GM12892 (cell line): ENCODE measurements at regions not wholly inside any gene's neighbourhood (a gene's known extent, or its start where the extent isn't known, plus 50 kb on each side); places are given as distances from the start of the nearest gene placed in this dataset.

Source experiments
- DNase-seq: peaks from one replicate; pipeline ENCODE4 v3.0.0; 2011; ENCODE audit not compliant: insufficient read length
- FAIRE-seq: peaks from 2 replicates; lab custom pipeline; 2011; peaks lifted over from hg19 to GRCh38; lab: Jason Lieb, UNC
- POLR2A ChIP-seq: IDR thresholded peaks from 2 replicates; pipeline ENCODE4 v1.6.1; 2011; ENCODE audit warnings: low read depth, low read length, control low read depth
- POLR2AphosphoS5 ChIP-seq: IDR thresholded peaks from 2 replicates; pipeline ENCODE4 v1.6.1; 2011; ENCODE audit warnings: low read depth, low read length, control low read depth
- TAF1 ChIP-seq: IDR thresholded peaks from 2 replicates; pipeline ENCODE4 v1.6.1; 2011; ENCODE audit warnings: low read depth, mild to moderate bottlenecking, control low read depth, low read length, borderline replicate concordance

- no peak for TF ChIP-seq TAF1
- no peak for TF ChIP-seq POLR2A
- TF ChIP-seq POLR2AphosphoS5, result no peak
- FAIRE-seq (no peak), DNase-seq (no peak)
Measured at GRCh38 chr12:67446716-67447115, 177.6 kb downstream of the CAND1 start.

DNA sequence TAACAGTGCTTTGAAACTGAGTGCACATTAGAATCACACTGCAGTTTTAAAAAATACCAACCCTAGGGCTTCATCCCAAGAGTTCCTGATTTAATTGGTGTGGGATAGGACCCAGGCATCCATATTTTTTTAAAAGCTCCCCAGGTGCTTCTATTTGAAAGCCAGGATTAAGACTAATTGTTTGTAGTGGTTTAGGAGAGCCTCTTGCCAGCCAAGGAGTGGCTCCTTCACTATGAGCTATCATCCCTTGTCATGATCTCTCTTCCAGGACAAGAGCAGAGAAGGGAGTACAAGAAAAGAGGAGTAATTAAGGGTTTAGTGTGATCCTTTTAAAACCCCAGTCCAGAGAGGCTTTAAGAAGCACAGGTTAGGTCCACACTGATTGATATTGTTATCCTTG lies 178.0 kb downstream of the CAND1 start:
- no peak for FAIRE-seq
- no peak for DNase-seq
- TF ChIP-seq POLR2A (no peak), POLR2AphosphoS5 (no peak), TAF1 (no peak)

DNA sequence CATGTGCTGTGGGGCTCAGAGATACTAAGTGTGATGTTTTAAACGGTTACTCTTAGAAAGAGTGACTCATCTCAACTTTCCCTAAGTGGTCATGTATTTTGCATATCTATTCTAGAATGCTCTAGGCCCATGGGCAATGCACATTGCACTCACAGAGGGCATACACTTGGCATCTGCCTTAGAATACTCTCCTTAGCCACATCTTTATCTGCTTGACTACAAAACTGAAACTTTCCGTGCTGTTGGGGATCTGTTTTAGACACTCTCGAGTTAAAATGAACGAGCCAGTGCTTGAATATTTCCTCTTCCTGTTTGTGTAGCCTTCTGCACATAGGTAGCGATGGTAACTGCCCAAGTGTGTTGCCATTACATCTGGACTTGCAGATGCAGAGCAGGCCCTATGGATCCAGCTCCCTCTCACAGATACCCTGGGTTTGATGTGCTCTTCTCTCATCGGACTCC lies 180.5 kb downstream of the CAND1 start:
- TF ChIP-seq POLR2AphosphoS5 (no peak; the same call in 1 of the 2 replicates), POLR2A (no peak), TAF1 (no peak)
- FAIRE-seq, result peak; percentile 85

GRCh38 chr12:67450441-67450840 lies 181.3 kb downstream of the CAND1 start:
- TF ChIP-seq POLR2AphosphoS5 (no peak), TAF1 (no peak), POLR2A (no peak)
- DNase-seq, result no peak
- no peak for FAIRE-seq

More for the DNA sequence above, 180.5 kb downstream of the CAND1 start:
- DNase-seq, result no peak

DNA sequence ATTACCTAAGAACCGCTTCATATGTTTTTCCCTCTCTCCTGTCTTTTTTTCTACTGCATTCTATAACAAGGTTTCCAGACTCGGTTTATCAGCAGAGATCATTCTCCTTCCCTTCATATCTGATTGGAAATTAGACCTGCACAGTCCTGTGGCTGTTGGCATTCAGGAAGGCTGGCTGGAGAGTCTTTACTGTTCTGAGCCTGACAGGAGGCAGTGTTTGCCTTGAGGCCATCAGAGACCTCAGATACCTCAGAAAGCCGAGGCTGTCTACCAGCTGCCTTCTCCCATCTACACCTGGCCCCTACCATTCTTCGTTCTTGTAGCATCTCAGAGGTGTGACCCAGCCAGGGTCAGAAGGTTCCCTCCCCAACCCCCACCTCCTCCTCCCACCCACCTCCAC lies 182.0 kb downstream of the CAND1 start:
- DNase-seq (no peak), FAIRE-seq (no peak)
- TF ChIP-seq POLR2AphosphoS5 (no peak), TAF1 (no peak), POLR2A (no peak)

- no peak for FAIRE-seq
- no peak for DNase-seq
- TF ChIP-seq POLR2A, result no peak
- TF ChIP-seq POLR2AphosphoS5, result no peak
- TF ChIP-seq TAF1, result no peak
Measured at GRCh38 chr12:67452119-67452805, 183.1 kb downstream of the CAND1 start.

DNA sequence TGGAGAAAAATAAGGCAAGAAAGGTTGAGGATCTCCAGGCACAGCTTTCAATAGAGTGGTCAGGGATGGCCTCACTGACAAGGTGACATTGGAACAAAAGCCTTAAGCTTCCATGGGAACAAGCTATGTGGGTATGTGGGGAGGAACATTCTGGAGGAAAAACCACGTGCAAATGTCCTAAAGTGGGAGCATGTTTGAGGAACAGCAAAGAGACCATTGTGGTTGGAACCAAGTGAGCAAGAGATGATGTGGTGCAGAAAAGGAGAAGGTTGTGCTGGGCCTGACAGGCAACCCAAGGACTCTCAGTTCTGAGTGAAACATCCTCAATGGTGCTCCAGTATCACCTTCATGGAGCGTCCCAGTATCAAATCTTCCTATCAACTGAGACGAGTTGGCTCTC lies 184.0 kb downstream of the CAND1 start:
- TF ChIP-seq POLR2AphosphoS5, result no peak
- no peak for TF ChIP-seq TAF1
- DNase-seq (no peak), FAIRE-seq (peak; percentile 17)

DNA sequence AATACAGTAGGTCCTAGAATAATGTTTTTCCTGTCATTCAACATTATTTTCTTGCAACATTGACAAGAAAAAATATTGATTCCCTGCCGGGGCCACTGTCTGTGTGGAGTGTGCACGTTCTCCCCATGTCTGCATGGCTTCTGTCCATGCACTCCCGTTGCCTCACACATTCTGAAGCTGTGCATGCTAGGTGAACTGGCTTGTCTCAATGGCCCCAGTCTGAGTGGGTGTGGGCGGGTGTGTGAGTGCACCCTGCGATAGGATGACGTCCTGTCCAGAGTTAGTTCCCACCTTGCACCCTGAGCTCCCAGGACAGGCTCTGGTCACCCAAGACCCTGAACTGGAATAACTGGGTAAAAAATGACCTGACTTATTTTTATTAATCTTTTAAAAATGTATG lies 186.1 kb downstream of the CAND1 start:
- no peak for DNase-seq
- no peak for TF ChIP-seq TAF1
- no peak for TF ChIP-seq POLR2AphosphoS5
- TF ChIP-seq POLR2A, result no peak
- no peak for FAIRE-seq

- FAIRE-seq, result no peak
- no peak for DNase-seq
Measured at GRCh38 chr12:67456431-67456901, 187.3 kb downstream of the CAND1 start.

DNA sequence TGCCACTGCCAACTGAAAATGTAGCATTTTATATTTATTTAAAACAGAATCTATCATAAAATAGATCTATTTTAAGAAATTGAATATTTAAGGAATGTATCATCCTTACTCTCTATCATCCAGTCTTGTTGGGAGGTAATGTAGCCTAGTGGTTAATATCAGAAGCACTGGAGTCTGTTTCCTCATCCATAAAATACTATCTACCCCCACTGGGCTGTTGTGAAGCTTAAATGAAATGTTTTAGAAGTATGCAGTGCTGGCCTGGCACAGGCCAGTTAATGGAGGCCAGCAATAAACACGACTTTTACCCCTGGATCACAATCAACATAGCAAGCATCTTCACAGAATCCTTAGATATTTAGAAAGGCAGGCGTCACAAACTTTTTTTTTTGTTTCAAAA lies 188.0 kb downstream of the CAND1 start:
- FAIRE-seq (no peak), DNase-seq (no peak)
- no peak for TF ChIP-seq POLR2AphosphoS5
- no peak for TF ChIP-seq POLR2A
- no peak for TF ChIP-seq TAF1

More at GRCh38 chr12:67456431-67456901, 187.3 kb downstream of the CAND1 start:
- TF ChIP-seq TAF1, result no peak
- no peak for TF ChIP-seq POLR2A
- no peak for TF ChIP-seq POLR2AphosphoS5

GRCh38 chr12:67457778-67458665 lies 188.9 kb downstream of the CAND1 start:
- DNase-seq, result no peak
- FAIRE-seq, result peak; percentile 17
- TF ChIP-seq POLR2AphosphoS5 (no peak), TAF1 (no peak), POLR2A (no peak)

DNA sequence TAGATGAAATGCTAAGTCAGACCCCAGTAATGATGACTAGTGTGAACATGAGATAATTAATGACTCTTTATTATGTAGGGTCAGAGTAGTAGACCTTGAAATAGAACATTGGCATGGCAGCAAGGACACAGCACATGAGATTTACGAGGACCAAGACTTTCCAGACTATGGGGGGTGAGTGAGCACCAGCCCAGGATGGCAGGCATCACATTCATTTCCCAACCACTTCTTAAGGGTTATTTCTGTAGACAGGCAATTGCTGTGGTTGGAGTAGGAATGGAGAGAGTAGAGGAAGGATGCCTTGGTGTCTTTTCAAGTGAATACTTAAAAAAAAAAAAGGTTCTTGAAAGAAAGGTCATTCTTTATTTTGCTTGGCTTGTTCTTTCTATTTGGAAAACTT lies 189.4 kb upstream of the DYRK2 start:
- no peak for FAIRE-seq
- DNase-seq, result no peak
- TF ChIP-seq POLR2A, result no peak
- no peak for TF ChIP-seq POLR2AphosphoS5
- no peak for TF ChIP-seq TAF1
